Globus pallidus (tissue), 1 donor: ENCODE measurements at regions not wholly inside any gene's neighbourhood (a gene's known extent, or its start where the extent isn't known, plus 50 kb on each side); places are given as distances from the start of the nearest gene placed in this dataset.

Experiments
- DNase-seq: peaks from one replicate; pipeline ENCODE4 v3.0.0-alpha.2; 2015; ENCODE audit warnings: low spot score

- DNase-seq, result no peak
These were observed 317.0 kb upstream of the JAG1 start for GRCh38 chr20:10990625-10991382.

DNA sequence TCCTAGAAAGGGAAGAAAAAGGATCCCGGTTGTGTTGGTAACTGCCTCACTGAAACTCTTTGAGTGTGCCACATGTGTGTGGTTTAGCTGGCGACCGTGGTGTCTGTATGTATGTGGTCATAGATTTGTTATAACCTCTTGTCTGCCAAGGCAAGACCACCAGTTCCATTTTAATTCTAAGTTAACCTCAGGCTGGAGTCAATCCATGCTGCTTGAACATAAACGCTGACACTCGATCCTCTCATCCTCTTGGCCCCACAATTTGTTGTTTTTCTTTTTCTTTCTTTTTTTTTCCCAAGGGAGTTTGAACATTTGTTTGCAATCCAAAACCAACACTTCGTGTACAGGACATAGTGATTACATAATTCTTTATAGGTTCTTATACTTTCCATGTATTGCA is 318.9 kb upstream of the JAG1 start:
- no peak for DNase-seq

- DNase-seq, result no peak
These were observed 321.3 kb upstream of the JAG1 start for GRCh38 chr20:10994991-10995700.

DNA sequence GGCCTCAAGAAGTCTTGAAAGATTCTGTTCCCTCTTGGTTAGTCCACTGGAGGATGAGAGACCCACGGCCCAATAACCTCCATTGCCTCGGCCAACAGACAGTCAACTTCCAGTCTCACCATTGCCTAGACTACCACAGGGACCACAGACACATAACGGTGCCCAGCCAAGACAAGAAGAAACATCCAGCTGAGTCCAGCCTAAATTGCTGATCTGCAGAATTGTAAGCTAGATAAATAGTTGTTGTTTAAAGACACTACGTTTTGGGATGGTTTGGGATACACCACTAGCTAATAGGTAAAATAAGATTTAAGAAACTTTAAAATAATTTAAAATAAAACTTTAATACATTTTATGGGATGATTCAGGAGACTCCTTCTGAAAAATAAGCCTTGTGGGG is 324.7 kb upstream of the JAG1 start:
- no peak for DNase-seq

DNA sequence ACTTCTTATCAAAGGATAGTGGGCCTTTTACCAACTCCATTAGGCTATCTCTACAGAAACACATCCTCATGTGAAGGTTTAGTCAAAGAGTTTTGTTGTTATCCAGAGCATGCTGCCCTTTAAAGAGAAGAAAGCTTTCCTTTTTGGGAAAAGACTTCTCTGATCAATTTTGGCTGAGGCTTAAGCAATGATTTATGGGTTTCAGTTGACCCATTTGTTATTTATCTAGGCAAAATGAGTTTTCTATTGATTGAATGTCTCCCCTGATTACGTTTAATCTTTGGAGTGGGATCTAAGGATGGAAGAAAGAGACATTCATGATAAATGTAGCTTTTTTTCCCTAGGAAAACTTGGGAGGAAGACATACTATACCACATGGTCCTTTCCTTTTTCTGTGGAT is 326.6 kb upstream of the JAG1 start:
- DNase-seq, result no peak

GRCh38 chr20:11001302-11001701 is 327.5 kb upstream of the JAG1 start:
- no peak for DNase-seq

DNA sequence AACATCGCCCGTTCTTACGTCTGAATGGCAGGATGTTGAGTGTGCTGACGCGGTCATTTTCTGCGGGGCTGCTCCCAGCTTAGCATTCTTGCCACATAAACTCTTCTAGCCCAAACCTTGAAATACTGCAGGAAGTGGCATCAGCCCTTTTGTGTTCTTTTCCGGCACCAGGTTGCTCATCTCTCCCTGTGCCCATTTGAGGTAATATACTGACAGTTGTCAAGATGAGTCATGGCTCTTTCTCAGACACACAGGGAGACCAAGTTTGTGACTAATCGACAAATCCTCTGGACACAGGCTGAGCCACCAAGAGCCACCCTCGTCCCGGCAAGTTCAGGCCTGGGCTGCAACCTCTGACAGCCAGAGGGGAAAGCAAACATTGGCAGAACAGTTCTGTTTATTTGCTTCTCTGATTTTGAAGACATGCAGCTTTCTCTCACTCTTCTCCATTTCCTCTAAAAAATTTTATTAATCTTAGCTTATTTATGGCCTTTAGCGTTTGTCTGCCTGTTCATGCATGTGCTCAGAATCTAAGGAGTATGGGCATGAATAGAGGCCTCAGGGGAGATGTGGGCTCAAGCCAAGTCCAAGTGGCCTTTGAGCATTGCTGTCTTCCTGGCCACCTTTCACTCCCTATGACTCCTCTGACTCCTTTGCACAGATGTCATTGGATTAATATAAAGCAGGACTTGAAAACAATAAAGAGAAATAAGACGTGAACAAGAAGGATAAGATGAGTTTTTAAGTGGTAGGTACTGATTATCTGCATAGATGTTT is 328.2 kb upstream of the JAG1 start:
- no peak for DNase-seq

DNA sequence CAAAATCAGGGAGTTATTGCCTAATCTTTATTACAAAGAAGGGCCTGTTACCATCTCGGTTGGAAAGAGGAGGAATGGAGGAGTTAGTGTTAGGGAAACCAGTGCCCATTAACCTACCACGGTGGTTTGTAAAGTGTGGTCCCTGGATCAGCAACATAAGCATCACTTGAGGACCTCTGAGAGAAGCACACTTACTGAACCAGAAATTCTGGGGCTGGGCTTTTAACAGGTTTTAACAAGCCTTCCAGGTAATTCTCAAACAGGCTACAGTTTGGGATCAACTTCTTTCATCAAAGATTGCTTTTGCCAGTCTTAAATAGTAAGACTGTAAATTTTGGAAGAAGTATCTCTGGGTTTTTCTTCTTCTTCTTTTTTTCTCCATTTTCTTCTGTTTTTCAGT is 329.5 kb upstream of the JAG1 start:
- no peak for DNase-seq

GRCh38 chr20:11008444-11009033 is 334.7 kb upstream of the JAG1 start:
- DNase-seq, result no peak

DNA sequence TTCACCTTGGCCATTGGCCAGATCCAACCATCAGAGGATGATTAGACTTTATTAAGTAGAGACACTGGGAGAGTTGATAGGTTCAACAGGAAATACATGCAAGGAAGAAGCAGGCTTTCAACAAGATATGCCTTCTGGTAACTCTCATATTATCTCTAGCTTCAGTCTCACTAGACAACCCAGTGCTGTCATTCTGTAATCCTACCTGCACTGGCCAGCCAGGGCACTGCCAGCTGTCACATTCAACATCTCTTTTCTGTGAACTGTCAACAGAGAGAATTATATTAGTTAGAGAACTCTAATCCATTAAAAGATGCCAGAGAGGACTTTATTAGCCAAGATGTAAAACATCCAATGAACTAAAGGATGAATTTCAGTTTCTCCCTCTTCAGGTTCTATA is 337.9 kb upstream of the JAG1 start:
- DNase-seq, result no peak

DNA sequence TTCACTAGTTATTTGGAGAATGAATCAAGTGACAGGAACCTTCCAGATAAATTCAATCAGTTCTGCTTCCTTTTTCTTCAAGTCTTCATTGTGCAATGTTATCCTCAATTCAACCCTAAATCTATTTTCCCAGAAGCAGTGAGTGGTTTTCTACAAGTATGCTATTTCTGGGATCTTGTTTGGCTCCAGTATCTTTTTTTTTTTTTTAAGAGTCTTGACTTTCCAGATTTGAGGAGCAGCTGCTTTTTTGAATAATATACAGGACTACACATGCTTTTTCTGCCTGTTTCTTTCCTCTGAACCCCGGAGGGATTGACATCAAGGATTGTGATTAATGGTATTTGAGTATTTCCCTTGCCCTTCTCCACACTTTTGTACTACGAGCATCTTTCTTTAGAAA is 339.2 kb upstream of the JAG1 start:
- no peak for DNase-seq

DNA sequence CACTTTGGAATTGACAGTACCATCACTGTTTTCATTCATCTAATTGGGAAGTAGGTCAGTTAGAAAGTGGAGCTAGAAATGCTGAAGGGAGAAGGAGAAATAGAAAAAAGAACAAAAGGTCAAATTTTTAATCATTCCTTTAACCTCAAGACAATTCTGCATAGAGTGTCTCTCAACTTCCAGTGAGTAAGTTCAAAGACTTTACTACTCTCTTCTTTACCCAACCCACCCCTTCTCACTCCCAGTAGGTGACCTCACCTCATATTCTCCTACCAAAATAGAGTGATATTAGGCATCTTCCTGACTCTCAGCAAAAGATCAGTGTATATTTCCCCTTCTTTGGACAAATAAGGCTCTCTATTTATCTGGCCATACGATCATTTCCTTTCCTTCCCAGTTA is 340.0 kb upstream of the JAG1 start:
- no peak for DNase-seq

GRCh38 chr20:11015440-11015839 is 341.6 kb upstream of the JAG1 start:
- DNase-seq, result no peak

GRCh38 chr20:11017446-11017845 is 343.6 kb upstream of the JAG1 start:
- no peak for DNase-seq

DNA sequence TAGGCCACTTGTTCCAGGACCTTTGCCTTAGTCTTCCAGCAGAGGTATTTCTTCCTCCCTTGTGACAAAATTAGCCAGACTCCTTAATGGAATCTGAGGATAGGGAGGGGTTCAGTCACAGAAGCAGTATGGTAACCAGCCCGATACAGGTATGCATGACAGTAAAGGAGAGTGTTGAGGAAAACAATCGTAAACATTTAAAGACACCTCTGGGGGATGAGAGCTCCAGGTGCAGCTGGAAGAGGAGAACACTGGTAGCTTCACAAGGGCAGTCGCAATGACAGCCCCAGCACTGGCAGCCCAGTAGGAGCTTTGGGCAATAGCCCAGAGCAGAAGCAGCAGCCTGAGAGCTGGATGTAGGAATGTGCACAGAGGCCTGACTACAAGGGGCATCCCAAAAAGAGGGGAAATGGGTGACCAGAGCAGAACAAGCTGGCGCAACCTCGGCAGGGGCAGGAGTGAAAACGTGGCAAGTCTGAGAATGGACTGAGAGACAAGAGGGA is 344.9 kb upstream of the JAG1 start:
- no peak for DNase-seq

DNA sequence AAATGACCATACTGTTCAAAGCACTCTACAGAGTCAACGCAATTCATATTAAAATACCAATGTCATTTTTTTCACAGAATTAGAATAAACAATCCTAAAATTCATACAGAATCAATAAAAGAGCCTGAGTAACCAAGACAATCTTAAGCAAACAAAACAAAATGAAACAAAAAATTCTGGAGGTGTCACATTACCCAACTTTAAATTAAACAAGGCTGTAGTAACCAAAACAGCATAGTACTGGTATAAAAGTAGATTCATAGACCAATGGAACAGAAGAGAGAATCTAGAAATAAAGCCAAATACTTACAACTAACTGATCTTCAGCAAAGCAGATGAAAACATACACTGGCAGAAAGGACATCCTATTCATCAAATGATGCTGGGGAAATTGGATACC is 346.9 kb upstream of the JAG1 start:
- DNase-seq, result no peak

- no peak for DNase-seq
These were observed 353.4 kb upstream of the JAG1 start for GRCh38 chr20:11027224-11027623.

DNA sequence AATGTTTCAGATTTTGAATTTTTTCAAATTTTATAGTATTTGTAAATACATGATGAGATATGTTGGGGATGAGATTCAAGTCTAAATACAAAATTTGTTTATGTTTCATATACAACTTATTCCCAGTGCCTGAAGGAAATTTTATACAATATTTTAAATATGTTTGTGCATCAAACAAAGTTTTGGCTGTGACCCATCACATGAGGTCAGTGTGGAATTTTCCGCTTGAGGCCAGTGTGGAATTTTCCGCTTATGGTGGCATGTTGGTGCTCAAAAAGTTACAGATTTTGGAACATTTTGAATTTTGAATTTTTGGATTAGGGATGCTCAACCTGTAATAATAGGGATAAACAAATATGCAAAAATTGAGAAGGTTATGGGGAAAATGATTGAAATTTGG is 356.6 kb upstream of the JAG1 start:
- no peak for DNase-seq

DNA sequence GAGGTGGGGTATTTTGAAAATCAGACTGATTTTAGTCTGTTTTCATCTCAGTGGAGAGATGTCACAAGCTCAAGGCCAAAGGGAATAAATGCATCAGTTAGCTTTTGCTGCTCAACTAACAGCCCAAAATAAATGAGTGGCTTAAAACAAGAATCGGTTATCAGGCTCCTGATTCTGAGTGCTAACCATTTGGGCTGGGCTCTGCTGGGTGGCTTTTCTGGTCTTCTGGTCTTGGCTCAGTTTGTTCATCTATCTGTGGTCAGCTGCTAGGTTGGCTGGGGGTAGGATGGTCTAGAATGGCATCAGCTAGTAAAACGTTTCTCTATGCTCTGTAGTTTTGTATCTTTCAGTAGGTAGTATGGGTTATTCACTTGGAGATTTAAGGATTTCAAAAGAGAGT is 357.5 kb upstream of the JAG1 start:
- DNase-seq, result no peak

- no peak for DNase-seq
These were observed 358.8 kb upstream of the JAG1 start for GRCh38 chr20:11032611-11033010.

DNA sequence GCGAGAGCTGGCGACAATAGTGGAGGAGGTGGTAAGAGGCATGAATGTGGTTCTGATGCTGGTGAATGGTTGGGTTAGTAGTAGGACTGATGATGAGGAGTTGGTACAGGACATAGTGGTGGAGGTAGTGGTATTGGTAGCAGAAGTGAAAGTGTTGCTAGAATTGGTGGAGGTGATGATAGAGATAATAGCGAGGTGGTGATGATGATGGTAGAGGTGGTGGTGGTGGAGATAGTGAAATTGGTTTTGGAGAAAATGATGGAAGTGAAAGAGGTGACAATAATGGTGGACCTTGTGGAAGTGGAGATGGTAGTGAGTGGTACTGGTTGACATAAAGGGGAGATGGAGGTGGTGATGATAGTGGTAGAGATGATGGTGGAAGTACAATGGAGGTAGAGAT is 360.2 kb upstream of the JAG1 start:
- DNase-seq, result no peak

DNA sequence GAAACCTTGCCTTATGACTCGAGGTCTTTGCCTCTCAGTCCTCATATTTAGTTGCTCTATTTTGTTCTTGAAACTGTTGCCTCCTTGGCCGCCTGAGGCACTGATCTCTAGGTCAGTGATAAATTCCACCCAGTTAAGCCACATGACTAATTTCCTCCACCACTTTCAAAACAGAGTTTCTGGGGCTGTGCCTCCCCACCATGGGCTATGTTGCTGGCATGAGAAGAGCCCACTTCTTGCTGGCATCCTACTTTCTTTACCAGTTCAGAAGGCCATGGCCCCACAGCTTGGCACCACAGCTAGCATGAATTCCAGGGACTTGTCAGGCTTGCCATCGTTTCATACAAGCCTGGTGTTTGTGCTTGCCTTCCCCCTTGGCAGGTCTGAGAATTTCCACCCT is 361.4 kb upstream of the JAG1 start:
- DNase-seq, result no peak

DNA sequence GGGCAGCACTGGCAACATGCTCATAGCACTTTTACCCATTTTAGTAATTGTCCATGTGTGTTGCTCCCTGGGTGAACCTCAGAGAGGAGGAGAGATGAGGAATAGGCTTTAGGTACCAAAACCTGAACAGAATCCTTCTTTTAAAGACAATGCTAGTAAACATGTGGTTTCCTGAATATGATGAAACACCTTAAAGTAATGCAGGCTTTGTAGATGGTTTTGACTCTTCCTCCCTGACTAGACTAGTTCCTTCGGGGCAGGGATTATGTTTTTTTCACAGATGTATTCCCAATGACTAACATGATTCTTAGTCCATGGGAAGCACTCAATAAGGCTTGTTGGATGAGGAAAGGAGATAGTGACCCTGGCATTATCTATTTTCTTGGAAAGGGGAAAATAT is 367.6 kb upstream of the JAG1 start:
- no peak for DNase-seq
